ENCODE measurements at regions not wholly inside any gene's neighbourhood (a gene's known extent, or its start where the extent isn't known, plus 50 kb on each side); places are given as distances from the start of the nearest gene placed in this dataset.
A peak's percentile ranks its signal among the peaks of the same experiment; 100 is the strongest.

GRCh38 chr2:108067820-108068405 lies 81.6 kb downstream of the SLC5A7 start:
- peak; percentile 39 for DNase-seq (ENCODE audit: low spot score)

GRCh38 chr2:108069515-108070310 lies 83.4 kb downstream of the SLC5A7 start:
- DNase-seq (ENCODE audit: low spot score), result no peak

GRCh38 chr2:108073415-108074072 lies 87.2 kb downstream of the SLC5A7 start:
- DNase-seq (ENCODE audit: low spot score), result no peak

GRCh38 chr2:108074150-108074549 lies 87.8 kb downstream of the SLC5A7 start:
- no peak for DNase-seq (ENCODE audit: low spot score)

- DNase-seq (ENCODE audit: low spot score), result peak; percentile 9
These were observed 88.6 kb downstream of the SLC5A7 start for GRCh38 chr2:108074946-108075345.

- DNase-seq (ENCODE audit: low spot score), result no peak
These were observed 90.2 kb downstream of the SLC5A7 start for GRCh38 chr2:108076527-108076926.

GRCh38 chr2:108079736-108080135 lies 93.4 kb downstream of the SLC5A7 start:
- no peak for DNase-seq (ENCODE audit: low spot score)

GRCh38 chr2:108080177-108080576 lies 93.9 kb downstream of the SLC5A7 start:
- no peak for DNase-seq (ENCODE audit: low spot score)

GRCh38 chr2:108082978-108083377 lies 96.7 kb downstream of the SLC5A7 start:
- no peak for DNase-seq (ENCODE audit: low spot score)

- DNase-seq (ENCODE audit: low spot score), result no peak
These were observed 98.0 kb downstream of the SLC5A7 start for GRCh38 chr2:108084311-108084710.

GRCh38 chr2:108092886-108093285 lies 106.6 kb downstream of the SLC5A7 start:
- no peak for DNase-seq (ENCODE audit: low spot score)

- DNase-seq (ENCODE audit: low spot score), result no peak
These were observed 115.2 kb downstream of the SLC5A7 start for GRCh38 chr2:108101481-108101880.

- DNase-seq (ENCODE audit: low spot score), result no peak
These were observed 120.4 kb downstream of the SLC5A7 start for GRCh38 chr2:108106731-108107130.

GRCh38 chr2:108111936-108112335 lies 125.6 kb downstream of the SLC5A7 start:
- DNase-seq (ENCODE audit: low spot score), result no peak

GRCh38 chr2:108115868-108116267 lies 123.9 kb upstream of the SULT1C3 start:
- DNase-seq (ENCODE audit: low spot score), result no peak

GRCh38 chr2:108118996-108119395 lies 120.8 kb upstream of the SULT1C3 start:
- no peak for DNase-seq (ENCODE audit: low spot score)

- DNase-seq (ENCODE audit: low spot score), result no peak
These were observed 120.3 kb upstream of the SULT1C3 start for GRCh38 chr2:108119492-108119891.

- no peak for DNase-seq (ENCODE audit: low spot score)
These were observed 114.9 kb upstream of the SULT1C3 start for GRCh38 chr2:108124736-108125495.

GRCh38 chr2:108125581-108125980 lies 114.2 kb upstream of the SULT1C3 start:
- no peak for DNase-seq (ENCODE audit: low spot score)

- DNase-seq (ENCODE audit: low spot score), result no peak
These were observed 111.5 kb upstream of the SULT1C3 start for GRCh38 chr2:108128249-108128648.

GRCh38 chr2:108129636-108130035 lies 110.1 kb upstream of the SULT1C3 start:
- DNase-seq (ENCODE audit: low spot score), result no peak

GRCh38 chr2:108133457-108133856 lies 106.3 kb upstream of the SULT1C3 start:
- no peak for DNase-seq (ENCODE audit: low spot score)
